ENCODE measurements at regions not wholly inside any gene's neighbourhood (a gene's known extent, or its start where the extent isn't known, plus 50 kb on each side); places are given as distances from the start of the nearest gene placed in this dataset.

DNA sequence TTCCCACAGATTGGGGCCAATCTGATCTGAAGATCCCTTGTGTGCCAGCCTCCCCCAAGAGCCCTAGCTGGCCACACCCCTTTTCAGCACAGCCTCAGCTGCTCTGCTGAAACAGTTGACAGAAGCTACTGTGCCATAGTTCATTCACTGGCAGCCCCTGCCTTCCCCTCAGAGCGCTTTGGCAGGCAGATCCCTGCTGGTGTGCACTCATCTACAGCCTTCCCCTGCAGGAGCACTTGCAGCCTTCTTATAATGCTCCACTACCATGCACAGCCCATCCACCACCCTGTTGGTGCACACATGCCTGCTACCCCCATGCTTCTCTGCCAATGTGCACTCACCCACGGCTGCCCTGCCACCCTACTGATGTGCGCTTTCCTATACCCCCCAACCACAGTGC is 471.3 kb downstream of the MTRR start:
- CTCF ChIA-PET: interaction anchor here (0.9 to 1.7 kb wide), 3 partner anchors 9 to 17 kb away, joined by 3 read pairs; no protein-coding TSS in a partner anchor
- ATAC-seq (no peak), FAIRE-seq (no peak), DNase-seq (ENCODE audit: low read depth in 1 of 2, low spot score in 1 of 2) (no peak)
- no peak overlapping the region for H3K4me2 ChIP-seq
- H3K27ac ChIP-seq: no peak overlapping the region
- POLR2A ChIA-PET: no interaction called here
- WGBS (ENCODE audit: missing lambda C conversion rate): 2% methylated on average over 3 of the region's 3 CpGs
- H3K9me3 ChIP-seq: no peaks in the 10 kb centered on the region
- no peak overlapping the region for H3K4me3 ChIP-seq
- H3K4me1 ChIP-seq: no peaks in the 10 kb centered on the region
- TF ChIP-seq NFE2L2 (conservative IDR thresholded peaks at IDR 0.05; ENCODE audit: low read length) (no peak), GATA3 (IDR thresholded peaks at IDR 0.05; ENCODE audit: borderline replicate concordance) (no peak), ZFP36 (IDR thresholded peaks at IDR 0.05; ENCODE audit: borderline replicate concordance, partially characterized antibody) (no peak), EHMT2 (IDR thresholded peaks at IDR 0.05; ENCODE audit: low read depth) (no peak), FOSB (CRISPR knock-in tag; IDR thresholded peaks at IDR 0.05) (no peak), RNF2 (IDR thresholded peaks at IDR 0.05; ENCODE audit: borderline replicate concordance, low read depth) (no peak), SREBF2 (IDR thresholded peaks at IDR 0.05) (no peak), BHLHE40 (IDR thresholded peaks at IDR 0.05; ENCODE audit: low read depth, low read length) (no peak), KDM1A (IDR thresholded peaks at IDR 0.05; ENCODE audit: low read depth) (no peak), FOSL2 (IDR thresholded peaks at IDR 0.05) (no peak), FOSL2 (CRISPR knock-in tag; IDR thresholded peaks at IDR 0.05) (no peak)
- TF ChIP-seq, protein P1, sequence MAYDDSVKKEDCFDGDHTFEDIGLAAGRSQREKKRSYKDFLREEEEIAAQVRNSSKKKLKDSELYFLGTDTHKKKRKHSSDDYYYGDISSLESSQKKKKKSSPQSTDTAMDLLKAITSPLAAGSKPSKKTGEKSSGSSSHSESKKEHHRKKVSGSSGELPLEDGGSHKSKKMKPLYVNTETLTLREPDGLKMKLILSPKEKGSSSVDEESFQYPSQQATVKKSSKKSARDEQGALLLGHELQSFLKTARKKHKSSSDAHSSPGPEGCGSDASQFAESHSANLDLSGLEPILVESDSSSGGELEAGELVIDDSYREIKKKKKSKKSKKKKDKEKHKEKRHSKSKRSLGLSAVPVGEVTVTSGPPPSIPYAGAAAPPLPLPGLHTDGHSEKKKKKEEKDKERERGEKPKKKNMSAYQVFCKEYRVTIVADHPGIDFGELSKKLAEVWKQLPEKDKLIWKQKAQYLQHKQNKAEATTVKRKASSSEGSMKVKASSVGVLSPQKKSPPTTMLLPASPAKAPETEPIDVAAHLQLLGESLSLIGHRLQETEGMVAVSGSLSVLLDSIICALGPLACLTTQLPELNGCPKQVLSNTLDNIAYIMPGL (CRISPR knock-in tag; IDR thresholded peaks at IDR 0.05; ENCODE audit: borderline replicate concordance): no peak
- TF ChIP-seq, protein P2, sequence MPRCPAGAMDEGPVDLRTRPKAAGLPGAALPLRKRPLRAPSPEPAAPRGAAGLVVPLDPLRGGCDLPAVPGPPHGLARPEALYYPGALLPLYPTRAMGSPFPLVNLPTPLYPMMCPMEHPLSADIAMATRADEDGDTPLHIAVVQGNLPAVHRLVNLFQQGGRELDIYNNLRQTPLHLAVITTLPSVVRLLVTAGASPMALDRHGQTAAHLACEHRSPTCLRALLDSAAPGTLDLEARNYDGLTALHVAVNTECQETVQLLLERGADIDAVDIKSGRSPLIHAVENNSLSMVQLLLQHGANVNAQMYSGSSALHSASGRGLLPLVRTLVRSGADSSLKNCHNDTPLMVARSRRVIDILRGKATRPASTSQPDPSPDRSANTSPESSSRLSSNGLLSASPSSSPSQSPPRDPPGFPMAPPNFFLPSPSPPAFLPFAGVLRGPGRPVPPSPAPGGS (IDR thresholded peaks at IDR 0.05): no peak

DNA sequence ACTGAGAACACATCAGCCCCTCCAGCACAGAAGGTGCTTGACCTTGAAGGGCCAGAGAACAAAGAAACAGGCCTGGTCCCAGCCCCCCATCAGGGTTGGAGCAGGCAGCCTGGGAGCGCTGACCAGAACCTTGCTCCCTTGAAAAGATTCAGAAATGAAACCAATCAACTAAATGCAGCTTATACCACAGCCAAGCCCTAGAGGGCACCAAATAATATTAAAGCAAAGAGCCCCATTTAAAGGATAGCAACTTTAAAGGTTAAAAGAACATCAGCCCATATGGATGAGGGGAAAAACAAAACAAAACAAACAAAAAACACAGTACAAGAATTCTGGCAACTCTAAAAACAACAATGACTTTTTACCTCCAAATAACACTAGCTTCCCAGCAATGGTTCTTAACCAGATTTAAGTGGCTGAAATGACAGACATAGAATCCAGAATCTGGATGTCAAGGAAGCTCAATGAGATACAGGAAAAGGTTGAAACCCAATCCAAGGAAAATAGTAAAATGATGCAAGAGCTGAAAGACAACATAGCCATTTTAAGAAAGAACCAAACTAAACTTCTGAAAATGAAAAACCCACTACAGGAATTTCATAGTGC is 471.9 kb downstream of the MTRR start:
- 14% methylated on average over 1 of the region's 1 CpG for WGBS (ENCODE audit: missing lambda C conversion rate)
- Histone ChIP-seq H3K9me3 (no peaks in the 10 kb centered on the region), H3K4me1 (no peaks in the 10 kb centered on the region), H3K27ac (no peak overlapping the region), H3K4me2 (no peak overlapping the region), H3K4me3 (no peak overlapping the region)
- FAIRE-seq (no peak), ATAC-seq (peak in 1 of 2 experiments; percentile 36; a peak in 1 of 6 replicates), DNase-seq (ENCODE audit: low read depth in 1 of 2, low spot score in 1 of 2) (peak in 1 of 2 experiments; percentile 4)
- TF ChIP-seq ZNF302 (CRISPR knock-in tag; IDR thresholded peaks at IDR 0.05) (no peak), RAD21 (conservative IDR thresholded peaks at IDR 0.05 in 1 of 2, IDR thresholded peaks at IDR 0.05 in 1 of 2) (peak in 1 of 2 experiments; percentile 35; a peak in 1 of 5 replicates)
- ChIA-PET CTCF (interaction anchor here (0.9 to 1.7 kb wide), 3 partner anchors 9 to 18 kb away, joined by 3 read pairs; no protein-coding TSS in a partner anchor), POLR2A (no interaction called here)

DNA sequence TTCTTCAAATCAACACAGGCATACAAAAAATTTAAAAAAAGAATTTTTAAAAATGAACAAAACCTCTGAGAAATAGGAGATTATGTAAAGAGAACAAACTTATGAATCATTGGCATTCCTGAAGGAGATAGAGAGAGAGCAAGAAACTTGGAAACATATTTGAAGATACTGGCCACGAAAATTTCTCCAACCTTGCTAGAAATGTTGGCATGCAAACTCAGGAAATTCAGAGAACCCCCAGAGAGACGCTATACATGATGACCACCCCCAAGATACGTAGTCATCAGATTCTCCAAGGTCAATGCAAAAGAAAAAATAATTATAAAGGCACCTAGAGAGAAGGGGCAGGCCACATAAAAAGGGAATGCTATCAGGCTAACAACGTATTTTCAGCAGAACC is 472.5 kb downstream of the MTRR start:
- ChIA-PET CTCF (interaction anchor here (1.4 to 1.7 kb wide), 2 partner anchors 10 to 18 kb away, joined by 3 read pairs; no protein-coding TSS in a partner anchor), POLR2A (no interaction called here)
- TF ChIP-seq, protein P3, sequence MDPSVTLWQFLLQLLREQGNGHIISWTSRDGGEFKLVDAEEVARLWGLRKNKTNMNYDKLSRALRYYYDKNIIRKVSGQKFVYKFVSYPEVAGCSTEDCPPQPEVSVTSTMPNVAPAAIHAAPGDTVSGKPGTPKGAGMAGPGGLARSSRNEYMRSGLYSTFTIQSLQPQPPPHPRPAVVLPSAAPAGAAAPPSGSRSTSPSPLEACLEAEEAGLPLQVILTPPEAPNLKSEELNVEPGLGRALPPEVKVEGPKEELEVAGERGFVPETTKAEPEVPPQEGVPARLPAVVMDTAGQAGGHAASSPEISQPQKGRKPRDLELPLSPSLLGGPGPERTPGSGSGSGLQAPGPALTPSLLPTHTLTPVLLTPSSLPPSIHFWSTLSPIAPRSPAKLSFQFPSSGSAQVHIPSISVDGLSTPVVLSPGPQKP (IDR thresholded peaks at IDR 0.05; ENCODE audit: low read depth, low read length): no peak
- TF ChIP-seq MYC (IDR thresholded peaks at IDR 0.05; ENCODE audit: borderline replicate concordance, low read length) (no peak), NPAS2 (CRISPR knock-in tag; IDR thresholded peaks at IDR 0.05; ENCODE audit: borderline replicate concordance) (no peak), KDM5A (IDR thresholded peaks at IDR 0.05) (no peak), RNF2 (IDR thresholded peaks at IDR 0.05; ENCODE audit: borderline replicate concordance, low read depth) (no peak), ZFP36 (IDR thresholded peaks at IDR 0.05; ENCODE audit: borderline replicate concordance, partially characterized antibody) (no peak), HDAC2 (IDR thresholded peaks at IDR 0.05) (no peak)
- no peak for DNase-seq (ENCODE audit: low read depth in 1 of 2, low spot score in 1 of 2)
- 1% methylated on average over 4 of the region's 4 CpGs for WGBS (ENCODE audit: missing lambda C conversion rate)
- Histone ChIP-seq H3K4me2 (no peak overlapping the region), H3K9me3 (no peaks in the 10 kb centered on the region), H3K4me3 (no peak overlapping the region), H3K4me1 (no peaks in the 10 kb centered on the region), H3K27ac (no peak overlapping the region)
- no peak for ATAC-seq
- no peak for FAIRE-seq
